Muscle of leg (tissue), 3 donors: ENCODE measurements at regions not wholly inside any gene's neighbourhood (a gene's known extent, or its start where the extent isn't known, plus 50 kb on each side); places are given as distances from the start of the nearest gene placed in this dataset.
A peak's percentile ranks its signal among the peaks of the same experiment; 100 is the strongest.
"Not testable (repeated sequence)": the region's sequence is repeated elsewhere in the genome, so short reads cannot be mapped to it uniquely, and the experiment has no call there.

ENCODE experiments used
- DNase-seq: peaks from one replicate; pipeline ENCODE4 v3.0.0; 2013
- H3K27ac ChIP-seq: one replicate; pipeline ENCODE4 v1.5.1; 2013; ENCODE audit warnings: mild to moderate bottlenecking, low read length, control low read depth
- H3K27me3 ChIP-seq: one replicate; pipeline ENCODE4 v1.6.1; 2013; ENCODE audit warnings: low read length; ENCODE audit not compliant: control insufficient read depth, insufficient read depth
- H3K36me3 ChIP-seq: one replicate; pipeline ENCODE4 v1.6.1; 2013; ENCODE audit warnings: low read length; ENCODE audit not compliant: control insufficient read depth, insufficient read depth
- H3K4me1 ChIP-seq: one replicate; pipeline ENCODE4 v1.6.1; 2013; ENCODE audit warnings: low read length; ENCODE audit not compliant: control insufficient read depth, insufficient read depth
- H3K4me3 ChIP-seq: one replicate; pipeline ENCODE4 v1.5.1; 2013; ENCODE audit warnings: low read length, control low read depth
- H3K9me3 ChIP-seq: replicated peaks from 2 replicates; pipeline ENCODE4 v1.6.1; 2013; ENCODE audit warnings: low read depth, low read length; ENCODE audit not compliant: control insufficient read depth
- whole genome bisulfite sequencing: methylation state at CpG from one replicate; pipeline ENCODE4 v1.1.5; 2013; ENCODE audit warnings: missing lambda C conversion rate; ENCODE audit not compliant: insufficient coverage; 5-methylcytosine and 5-hydroxymethylcytosine counted together

DNA sequence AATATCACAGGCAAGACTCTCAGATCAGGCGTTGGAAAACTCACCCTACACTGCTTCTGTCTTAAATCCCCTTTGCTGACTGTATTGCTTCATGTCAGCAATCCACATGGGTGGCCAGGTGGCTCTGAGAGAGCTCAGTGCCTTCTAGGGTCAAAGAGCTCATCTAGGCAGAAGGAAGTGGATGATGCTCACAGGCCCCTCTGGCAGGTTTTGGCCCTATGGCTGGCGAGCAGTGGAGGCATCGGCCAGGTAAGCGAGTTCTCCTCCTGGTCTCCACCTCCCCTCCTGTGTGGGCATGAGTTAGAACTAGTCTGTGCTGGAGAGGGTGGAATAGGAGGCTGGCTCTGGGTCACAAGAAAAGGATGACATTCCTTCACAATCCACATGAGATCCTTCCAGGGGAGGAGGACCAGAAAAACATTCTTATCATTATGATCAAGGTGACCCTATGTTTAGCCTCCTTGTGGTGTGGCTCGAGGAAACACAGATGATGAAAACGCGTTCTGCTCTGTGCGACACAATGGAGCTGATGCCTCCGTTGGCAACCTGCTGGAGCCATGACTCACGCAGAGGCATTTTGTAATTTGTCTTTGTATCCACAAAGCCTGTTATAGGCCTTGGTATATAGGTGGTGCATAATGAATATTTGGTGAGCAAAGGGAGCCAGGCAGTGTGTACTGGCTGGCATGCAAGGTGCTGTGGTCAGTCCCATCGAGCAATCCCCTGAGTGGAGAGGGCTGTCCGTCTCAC, 264.6 kb upstream of the RAB4A start:
- Histone ChIP-seq H3K4me1 (peaks cover 23% of the 10 kb centered on the region), H3K4me3 (no peak overlapping the region), H3K27ac (no peak overlapping the region), H3K9me3 (no peaks in the 10 kb centered on the region), H3K36me3 (no peaks in the 10 kb centered on the region), H3K27me3 (peaks cover 3% of the 10 kb centered on the region)
- no peak for DNase-seq
- 85% methylated on average over 7 of the region's 12 CpGs for WGBS

DNA sequence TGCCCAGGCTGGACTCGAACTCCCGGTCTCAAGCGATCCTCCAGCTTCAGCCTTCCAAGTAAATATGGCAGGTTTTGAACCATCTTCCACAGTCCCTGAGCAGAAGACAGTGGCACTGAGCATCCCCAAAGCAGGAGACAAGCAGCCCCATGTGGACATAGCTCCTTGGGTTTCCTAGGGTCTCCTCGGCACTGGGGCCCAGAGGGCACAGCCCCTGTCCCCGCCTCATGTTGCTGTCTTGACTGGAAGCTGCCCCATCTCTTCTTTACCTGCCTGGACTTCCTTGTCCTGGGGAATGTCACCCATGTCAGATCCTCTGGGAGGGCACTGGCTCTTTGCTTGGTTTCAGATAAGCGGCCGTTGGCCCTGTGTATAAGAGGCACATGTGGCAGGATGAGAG, 263.7 kb upstream of the RAB4A start:
- 94% methylated on average over 6 of the region's 7 CpGs for WGBS
- no peak overlapping the region for H3K27ac ChIP-seq
- peaks cover 3% of the 10 kb centered on the region for H3K27me3 ChIP-seq
- H3K9me3 ChIP-seq, result no peaks in the 10 kb centered on the region
- no peak for DNase-seq
- peaks cover 23% of the 10 kb centered on the region for H3K4me1 ChIP-seq
- no peak overlapping the region for H3K4me3 ChIP-seq
- H3K36me3 ChIP-seq, result no peaks in the 10 kb centered on the region

DNA sequence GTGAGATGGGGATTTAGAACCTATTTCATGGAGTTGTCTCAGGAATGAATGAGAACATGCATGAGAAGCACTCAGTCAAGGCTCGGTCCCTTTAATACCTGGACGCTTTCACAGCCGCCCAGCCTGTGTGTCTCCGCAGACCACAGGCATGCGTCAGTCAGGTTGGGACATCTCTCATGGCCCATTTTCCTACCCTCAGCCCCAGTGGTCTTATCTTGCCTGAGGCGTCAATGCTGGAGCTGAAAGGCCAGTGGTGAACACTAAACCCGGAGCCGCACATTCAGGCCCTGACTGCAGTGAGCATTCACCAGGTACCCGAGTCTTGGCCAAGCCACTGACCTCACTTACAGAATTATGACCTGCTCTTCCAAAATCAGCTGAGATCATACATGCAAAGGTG, 263.2 kb upstream of the RAB4A start:
- no peak for DNase-seq
- H3K4me3 ChIP-seq, result no peak overlapping the region
- H3K27ac ChIP-seq, result no peak overlapping the region
- 95% methylated on average over 6 of the region's 9 CpGs for WGBS
- peaks cover 23% of the 10 kb centered on the region for H3K4me1 ChIP-seq
- no peaks in the 10 kb centered on the region for H3K36me3 ChIP-seq
- no peaks in the 10 kb centered on the region for H3K9me3 ChIP-seq
- peaks cover 3% of the 10 kb centered on the region for H3K27me3 ChIP-seq

DNA sequence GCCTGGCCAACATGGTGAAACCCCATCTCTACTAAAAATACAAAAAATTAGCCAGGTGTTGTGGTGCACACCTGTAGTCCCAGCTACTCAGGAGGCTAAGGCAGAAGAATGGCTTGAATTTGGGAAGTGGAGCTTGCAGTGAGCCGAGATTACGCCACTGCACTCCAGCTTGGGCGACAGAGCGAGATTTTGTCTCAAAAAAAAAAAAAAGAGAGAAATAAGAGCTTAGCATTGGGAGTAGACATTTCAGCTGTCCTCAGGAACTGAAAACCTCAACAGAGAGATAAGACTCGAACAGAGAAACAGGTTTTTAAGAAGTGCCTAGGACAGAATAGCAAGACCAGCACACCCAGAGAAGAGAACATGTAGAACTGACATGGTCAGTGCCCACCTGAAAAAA, 262.6 kb upstream of the RAB4A start:
- not testable (repeated sequence) for H3K27ac ChIP-seq, H3K27me3 ChIP-seq, H3K9me3 ChIP-seq, H3K4me3 ChIP-seq, DNase-seq, H3K36me3 ChIP-seq
- WGBS, result 92% methylated on average over 5 of the region's 5 CpGs
- H3K4me1 ChIP-seq, result peaks cover 18% of the 10 kb centered on the region

DNA sequence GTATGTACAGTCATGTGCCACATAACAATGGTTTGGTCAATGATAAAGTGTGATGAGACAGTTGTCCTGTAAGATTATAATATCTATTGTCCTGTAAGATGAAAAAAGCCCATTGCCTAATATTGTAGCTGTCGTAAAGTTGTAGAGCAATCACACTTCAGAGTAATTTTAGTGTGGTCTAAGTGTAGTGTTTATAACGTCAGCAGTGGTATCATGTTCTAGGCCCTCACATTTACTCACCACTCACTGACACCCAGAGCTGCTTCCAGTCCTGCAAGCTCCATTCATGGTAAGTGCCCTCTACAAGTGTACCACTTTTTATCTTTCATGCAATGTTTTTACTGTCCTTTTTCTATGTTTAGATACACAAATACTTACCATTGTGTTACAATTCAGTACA, 259.9 kb upstream of the RAB4A start:
- peaks cover 3% of the 10 kb centered on the region for H3K27me3 ChIP-seq
- DNase-seq, result no peak
- no peaks in the 10 kb centered on the region for H3K36me3 ChIP-seq
- H3K4me3 ChIP-seq, result no peak overlapping the region
- H3K27ac ChIP-seq, result no peak overlapping the region
- peaks cover 2% of the 10 kb centered on the region for H3K4me1 ChIP-seq
- no peaks in the 10 kb centered on the region for H3K9me3 ChIP-seq
- WGBS, result no CpG with 5 or more reads among the region's 2 CpGs

DNA sequence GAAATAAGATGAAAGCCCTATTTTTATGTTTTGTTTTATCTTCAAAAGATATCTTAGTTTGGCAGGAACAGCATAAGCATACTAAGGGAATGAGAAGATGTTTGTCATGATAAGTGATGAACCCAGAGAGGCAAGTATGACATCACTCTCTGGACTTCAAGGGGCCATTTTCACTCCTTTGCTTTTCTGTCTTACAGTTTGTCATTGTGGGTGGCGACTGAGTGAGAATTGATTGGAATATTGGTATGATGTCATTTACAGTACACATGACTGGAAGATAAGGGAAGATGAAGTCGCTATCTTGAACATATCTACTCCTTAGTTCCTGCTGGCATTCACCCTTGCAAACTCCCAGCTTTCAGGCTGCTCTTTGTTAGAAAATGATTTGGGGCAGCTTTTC, 258.1 kb upstream of the RAB4A start:
- no peaks in the 10 kb centered on the region for H3K9me3 ChIP-seq
- no peaks in the 10 kb centered on the region for H3K36me3 ChIP-seq
- DNase-seq, result no peak
- H3K27ac ChIP-seq, result no peak overlapping the region
- H3K27me3 ChIP-seq, result no peaks in the 10 kb centered on the region
- peaks cover 3% of the 10 kb centered on the region for H3K4me1 ChIP-seq
- H3K4me3 ChIP-seq, result no peak overlapping the region
- WGBS, result no CpG with 5 or more reads among the region's 2 CpGs

DNA sequence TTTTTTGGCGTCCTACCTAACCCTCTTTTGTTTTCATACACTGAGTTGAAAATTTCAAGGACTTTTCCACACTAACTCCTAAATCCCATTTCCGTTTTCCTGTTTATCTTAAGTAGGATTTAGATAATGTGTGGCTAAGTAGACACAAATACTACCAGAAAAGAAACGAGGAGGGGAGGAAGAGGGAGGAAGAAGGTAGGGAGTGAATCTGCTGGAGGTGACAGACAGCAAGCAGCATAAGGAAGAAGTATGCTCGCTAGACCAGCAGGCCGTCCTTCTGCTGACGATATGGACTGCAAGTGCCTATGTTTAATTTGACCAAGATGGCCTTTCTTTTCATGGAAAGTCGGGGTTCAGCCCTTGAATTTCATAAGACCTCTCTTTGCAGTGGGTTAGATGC, 256.9 kb upstream of the RAB4A start:
- DNase-seq, result no peak
- H3K27me3 ChIP-seq, result peaks cover 2% of the 10 kb centered on the region
- H3K27ac ChIP-seq, result no peak overlapping the region
- H3K4me1 ChIP-seq, result peaks cover 3% of the 10 kb centered on the region
- peaks cover 3% of the 10 kb centered on the region for H3K9me3 ChIP-seq
- 50% methylated on average over 2 of the region's 7 CpGs for WGBS
- no peaks in the 10 kb centered on the region for H3K36me3 ChIP-seq
- H3K4me3 ChIP-seq, result no peak overlapping the region

DNA sequence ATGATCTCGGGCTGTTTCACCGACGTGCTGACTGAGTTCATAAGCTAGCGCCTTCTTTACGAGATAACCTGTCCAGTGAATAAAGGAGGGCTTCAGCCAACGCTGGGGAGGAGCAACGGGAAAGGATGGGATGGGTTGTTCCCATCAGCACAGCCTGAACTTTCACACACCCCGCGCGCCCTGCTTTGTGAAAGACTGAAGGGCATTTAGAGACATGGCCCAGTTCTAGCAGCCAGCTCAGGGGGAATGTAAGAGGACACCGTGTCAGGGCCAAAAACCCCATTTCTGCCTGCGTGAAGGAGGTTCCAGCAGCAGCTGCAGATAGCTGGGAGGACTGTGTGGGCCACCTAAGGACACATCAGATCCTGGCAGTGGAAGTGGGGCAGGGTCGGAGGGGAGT, 255.1 kb upstream of the RAB4A start:
- no peak overlapping the region for H3K27ac ChIP-seq
- peaks cover 3% of the 10 kb centered on the region for H3K9me3 ChIP-seq
- no peak overlapping the region for H3K4me3 ChIP-seq
- 52% methylated on average over 7 of the region's 13 CpGs for WGBS
- H3K4me1 ChIP-seq, result peaks cover 3% of the 10 kb centered on the region
- no peaks in the 10 kb centered on the region for H3K36me3 ChIP-seq
- H3K27me3 ChIP-seq, result peaks cover 2% of the 10 kb centered on the region
- peak; percentile 49 for DNase-seq

DNA sequence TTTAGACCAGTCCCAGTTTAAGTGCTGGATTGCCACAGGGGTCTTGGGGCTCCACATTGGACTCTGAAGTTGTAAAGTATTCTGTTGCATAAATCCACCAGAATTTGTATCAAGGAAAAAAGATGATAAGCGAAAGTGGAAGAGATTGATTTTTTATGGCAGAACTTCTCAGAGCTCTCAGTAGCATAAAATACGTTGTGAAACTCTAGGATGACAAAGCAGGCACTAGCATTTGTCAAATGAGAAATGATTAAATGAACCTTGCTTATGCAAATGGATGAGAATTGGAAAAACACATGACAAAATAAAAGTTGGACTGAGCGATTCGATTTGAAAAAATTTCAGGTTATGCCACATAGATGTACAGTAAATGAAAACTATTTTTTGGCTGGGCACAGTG, 253.8 kb upstream of the RAB4A start:
- 81% methylated on average over 4 of the region's 4 CpGs for WGBS
- Histone ChIP-seq H3K4me3 (no peak overlapping the region), H3K9me3 (peaks cover 3% of the 10 kb centered on the region), H3K4me1 (peaks cover 3% of the 10 kb centered on the region), H3K36me3 (no peaks in the 10 kb centered on the region), H3K27me3 (peaks cover 2% of the 10 kb centered on the region), H3K27ac (no peak overlapping the region)
- DNase-seq, result no peak

DNA sequence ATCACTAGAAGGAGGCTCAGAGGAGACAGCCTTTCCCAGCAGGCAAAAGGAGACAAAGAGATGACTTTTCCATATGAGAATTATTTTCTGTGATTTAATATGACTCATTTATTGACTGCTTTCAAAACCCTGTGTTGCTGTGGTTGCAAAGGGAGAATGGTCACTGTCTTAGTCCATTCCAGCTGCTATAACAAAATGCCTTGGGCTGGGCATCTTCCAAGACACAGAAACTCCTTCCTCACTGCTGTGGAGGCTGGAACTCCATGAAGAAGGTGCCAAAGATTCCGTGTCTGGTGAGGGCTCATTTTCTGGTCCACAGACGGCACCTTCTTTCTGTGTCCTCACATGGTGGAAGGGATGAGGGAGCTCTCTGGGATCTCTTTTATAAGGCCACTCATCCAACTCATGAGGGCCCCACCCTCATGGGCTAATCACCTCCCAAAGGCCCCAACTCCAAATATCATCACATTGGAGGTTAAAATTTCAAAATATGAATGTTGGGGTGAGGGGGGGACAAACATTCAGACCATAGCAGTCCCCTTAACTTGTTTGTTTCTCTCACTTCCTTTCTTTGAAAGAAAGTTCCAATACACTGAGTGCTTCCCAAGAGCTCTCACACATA, 252.1 kb upstream of the RAB4A start:
- H3K4me1 ChIP-seq, result peaks cover 17% of the 10 kb centered on the region
- H3K4me3 ChIP-seq, result no peak overlapping the region
- no peak for DNase-seq
- H3K36me3 ChIP-seq, result no peaks in the 10 kb centered on the region
- peaks cover 2% of the 10 kb centered on the region for H3K27me3 ChIP-seq
- WGBS, result no CpG with 5 or more reads among the region's 2 CpGs
- peaks cover 3% of the 10 kb centered on the region for H3K9me3 ChIP-seq
- no peak overlapping the region for H3K27ac ChIP-seq
